Central memory CD8-positive, alpha-beta T cell (primary cell): ENCODE measurements at regions not wholly inside any gene's neighbourhood (a gene's known extent, or its start where the extent isn't known, plus 50 kb on each side); places are given as distances from the start of the nearest gene placed in this dataset.

Experiments
- ATAC-seq: fragments of 150-1000 bp; cut with Tn5 transposase; replicated peaks from 2 replicates; pipeline ENCODE4 v1.10.0; 2022; ENCODE audit warnings: mild to moderate bottlenecking, moderate FRiP score, moderate number of reproducible peaks; ENCODE audit not compliant: poor library complexity, severe bottlenecking; ENCODE audit errors: extremely low read depth
- DNase-seq, 2 donors: peaks; one replicate each; pipeline ENCODE4 v3.0.0; 2021; ENCODE audit warnings: low spot score in 2 of 2
- H3K27ac Mint-ChIP-seq: one replicate; pipeline ENCODE4 v1.8.0; 2022; ENCODE audit warnings: low read depth, mild to moderate bottlenecking, moderate library complexity, mixed read lengths
- H3K27me3 Mint-ChIP-seq: one replicate; pipeline ENCODE4 v1.8.0; 2022; ENCODE audit warnings: mixed read lengths
- H3K36me3 Mint-ChIP-seq: one replicate; pipeline ENCODE4 v1.8.0; 2022; ENCODE audit warnings: mild to moderate bottlenecking, moderate library complexity, mixed read lengths; ENCODE audit not compliant: insufficient read depth
- H3K4me1 Mint-ChIP-seq: one replicate; pipeline ENCODE4 v1.8.0; 2022; ENCODE audit warnings: mixed read lengths
- H3K4me3 Mint-ChIP-seq: one replicate; pipeline ENCODE4 v1.8.0; 2022; ENCODE audit warnings: mild to moderate bottlenecking, moderate library complexity, mixed read lengths
- H3K9me3 Mint-ChIP-seq: one replicate; pipeline ENCODE4 v1.8.0; 2022; ENCODE audit warnings: mixed read lengths

- ATAC-seq (no peak), DNase-seq (no peak)
- no peak overlapping the region for H3K27ac Mint-ChIP-seq
- H3K27me3 Mint-ChIP-seq: no peaks in the 10 kb centered on the region
- H3K4me1 Mint-ChIP-seq: no peaks in the 10 kb centered on the region
- no peaks in the 10 kb centered on the region for H3K36me3 Mint-ChIP-seq
- H3K4me3 Mint-ChIP-seq: no peak overlapping the region
- H3K9me3 Mint-ChIP-seq: peaks cover 12% of the 10 kb centered on the region
These were observed 708.4 kb downstream of the SATB2 start for GRCh38 chr2:198749364-198749763.

GRCh38 chr2:198731842-198732399 is 725.8 kb downstream of the SATB2 start:
- DNase-seq: no peak
- no peak overlapping the region for H3K27ac Mint-ChIP-seq
- no peak for ATAC-seq
- no peaks in the 10 kb centered on the region for H3K4me1 Mint-ChIP-seq
- no peaks in the 10 kb centered on the region for H3K27me3 Mint-ChIP-seq
- H3K36me3 Mint-ChIP-seq: no peaks in the 10 kb centered on the region
- peaks cover 11% of the 10 kb centered on the region for H3K9me3 Mint-ChIP-seq
- no peak overlapping the region for H3K4me3 Mint-ChIP-seq

- ATAC-seq (no peak), DNase-seq (no peak)
- no peaks in the 10 kb centered on the region for H3K9me3 Mint-ChIP-seq
- H3K4me3 Mint-ChIP-seq: no peak overlapping the region
- no peaks in the 10 kb centered on the region for H3K36me3 Mint-ChIP-seq
- no peaks in the 10 kb centered on the region for H3K4me1 Mint-ChIP-seq
- H3K27ac Mint-ChIP-seq: no peak overlapping the region
- no peaks in the 10 kb centered on the region for H3K27me3 Mint-ChIP-seq
These were observed 737.5 kb downstream of the SATB2 start for GRCh38 chr2:198720266-198720665.

- H3K27me3 Mint-ChIP-seq: no peaks in the 10 kb centered on the region
- H3K9me3 Mint-ChIP-seq: no peaks in the 10 kb centered on the region
- no peaks in the 10 kb centered on the region for H3K36me3 Mint-ChIP-seq
- H3K4me3 Mint-ChIP-seq: no peak overlapping the region
- ATAC-seq (no peak), DNase-seq (no peak)
- no peaks in the 10 kb centered on the region for H3K4me1 Mint-ChIP-seq
- H3K27ac Mint-ChIP-seq: no peak overlapping the region
These were observed 740.3 kb downstream of the SATB2 start for GRCh38 chr2:198717451-198717850.

- Mint-ChIP-seq H3K36me3 (no peaks in the 10 kb centered on the region), H3K4me3 (no peak overlapping the region), H3K27me3 (no peaks in the 10 kb centered on the region), H3K4me1 (no peaks in the 10 kb centered on the region), H3K9me3 (peaks cover 4% of the 10 kb centered on the region), H3K27ac (no peak overlapping the region)
- no peak for DNase-seq
- no peak for ATAC-seq
These were observed 742.4 kb downstream of the SATB2 start for GRCh38 chr2:198715302-198715835.

- ATAC-seq: no peak
- Mint-ChIP-seq H3K9me3 (peaks cover 10% of the 10 kb centered on the region), H3K27ac (no peak overlapping the region), H3K4me3 (no peak overlapping the region), H3K4me1 (no peaks in the 10 kb centered on the region), H3K36me3 (no peaks in the 10 kb centered on the region), H3K27me3 (no peaks in the 10 kb centered on the region)
- DNase-seq: no peak
These were observed 745.3 kb downstream of the SATB2 start for GRCh38 chr2:198712485-198712884.

- Mint-ChIP-seq H3K4me3 (no peak overlapping the region), H3K27me3 (no peaks in the 10 kb centered on the region), H3K36me3 (no peaks in the 10 kb centered on the region), H3K4me1 (no peaks in the 10 kb centered on the region), H3K9me3 (peaks cover 10% of the 10 kb centered on the region), H3K27ac (no peak overlapping the region)
- ATAC-seq: no peak
- DNase-seq: no peak
These were observed 746.3 kb downstream of the SATB2 start for GRCh38 chr2:198711484-198711883.

GRCh38 chr2:198710562-198710961 is 747.2 kb downstream of the SATB2 start:
- no peaks in the 10 kb centered on the region for H3K4me1 Mint-ChIP-seq
- peaks cover 10% of the 10 kb centered on the region for H3K9me3 Mint-ChIP-seq
- ATAC-seq: no peak
- DNase-seq: no peak
- H3K36me3 Mint-ChIP-seq: no peaks in the 10 kb centered on the region
- H3K27ac Mint-ChIP-seq: no peak overlapping the region
- H3K27me3 Mint-ChIP-seq: no peaks in the 10 kb centered on the region
- no peak overlapping the region for H3K4me3 Mint-ChIP-seq

- Mint-ChIP-seq H3K27me3 (no peaks in the 10 kb centered on the region), H3K36me3 (no peaks in the 10 kb centered on the region), H3K4me3 (no peak overlapping the region), H3K4me1 (no peaks in the 10 kb centered on the region), H3K9me3 (peaks cover 16% of the 10 kb centered on the region), H3K27ac (no peak overlapping the region)
- no peak for ATAC-seq
- no peak for DNase-seq
These were observed 751.2 kb downstream of the SATB2 start for GRCh38 chr2:198706476-198707082.

GRCh38 chr2:198703281-198703680 is 754.5 kb downstream of the SATB2 start:
- H3K4me1 Mint-ChIP-seq: no peaks in the 10 kb centered on the region
- ATAC-seq: no peak
- H3K36me3 Mint-ChIP-seq: no peaks in the 10 kb centered on the region
- no peaks in the 10 kb centered on the region for H3K27me3 Mint-ChIP-seq
- H3K27ac Mint-ChIP-seq: no peak overlapping the region
- DNase-seq: no peak
- no peak overlapping the region for H3K4me3 Mint-ChIP-seq
- H3K9me3 Mint-ChIP-seq: peaks cover 13% of the 10 kb centered on the region

GRCh38 chr2:198702796-198703195 is 754.9 kb downstream of the SATB2 start:
- no peaks in the 10 kb centered on the region for H3K4me1 Mint-ChIP-seq
- ATAC-seq (no peak), DNase-seq (no peak)
- H3K4me3 Mint-ChIP-seq: no peak overlapping the region
- no peaks in the 10 kb centered on the region for H3K27me3 Mint-ChIP-seq
- no peaks in the 10 kb centered on the region for H3K36me3 Mint-ChIP-seq
- H3K9me3 Mint-ChIP-seq: peaks cover 13% of the 10 kb centered on the region
- H3K27ac Mint-ChIP-seq: no peak overlapping the region

GRCh38 chr2:198701481-198701880 is 756.3 kb downstream of the SATB2 start:
- no peak for ATAC-seq
- H3K4me1 Mint-ChIP-seq: no peaks in the 10 kb centered on the region
- H3K9me3 Mint-ChIP-seq: peaks cover 13% of the 10 kb centered on the region
- H3K27me3 Mint-ChIP-seq: no peaks in the 10 kb centered on the region
- peaks cover 2% of the 10 kb centered on the region for H3K36me3 Mint-ChIP-seq
- H3K27ac Mint-ChIP-seq: no peak overlapping the region
- no peak for DNase-seq
- no peak overlapping the region for H3K4me3 Mint-ChIP-seq

- Mint-ChIP-seq H3K36me3 (peaks cover 2% of the 10 kb centered on the region), H3K4me1 (no peaks in the 10 kb centered on the region), H3K4me3 (no peak overlapping the region), H3K9me3 (peaks cover 13% of the 10 kb centered on the region), H3K27ac (no peak overlapping the region), H3K27me3 (no peaks in the 10 kb centered on the region)
- DNase-seq (no peak), ATAC-seq (no peak)
These were observed 757.4 kb downstream of the SATB2 start for GRCh38 chr2:198700319-198700718.
